A549 (cell line): ENCODE measurements at regions not wholly inside any gene's neighbourhood (a gene's known extent, or its start where the extent isn't known, plus 50 kb on each side); places are given as distances from the start of the nearest gene placed in this dataset.

Source experiments
- ATAC-seq, 2 experiments: fragments of 200-7000 bp in 1 of 2; fragments of >200 bp in 1 of 2; cut with Nextera tagmentation in 1 of 2; cut with Tn5 transposase in 1 of 2; 3 replicates each; pipeline versions ENCODE4 v1.8.0 to v1.9.1; 2018 to 2020; ENCODE audit warnings: mild to moderate bottlenecking in 1 of 2, moderate library complexity in 1 of 2
- CTCF ChIA-PET: fragments of 300-600 bp; sonication (Branson Sonifier 250); formaldehyde crosslinking; extraction: SDS; loops from one replicate; lab custom pipeline; 2021; ENCODE audit warnings: antibody characterized with exemption, inconsistent platforms; lab: Yijun Ruan, JAX
- POLR2A ChIA-PET: fragments of 350-600 bp; formaldehyde crosslinking; extraction: SDS; loops from one replicate; lab custom pipeline; 2021; ENCODE audit warnings: antibody characterized with exemption, inconsistent platforms; lab: Yijun Ruan, JAX
- DNase-seq, 2 experiments: peaks; one replicate each; pipeline versions ENCODE4 v3.0.0 to v3.0.0-alpha.2; 2011 to 2016; ENCODE audit warnings: low read depth in 1 of 2, low spot score in 1 of 2
- FAIRE-seq: peaks from 2 replicates; lab custom pipeline; 2011; peaks lifted over from hg19 to GRCh38; lab: Jason Lieb, UNC
- H3K27ac ChIP-seq, 2 experiments: fragments of >200 bp; sonication (Bioruptor Twin); formaldehyde crosslinking; 3 replicates each; pipeline ENCODE4 v1.5.1; 2016 to 2017
- H3K4me1 ChIP-seq: fragments of >200 bp; sonication (Bioruptor Twin); formaldehyde crosslinking; 3 replicates; pipeline ENCODE4 v1.6.1; 2016
- H3K4me2 ChIP-seq: fragments of >200 bp; sonication (Bioruptor Twin); formaldehyde crosslinking; 3 replicates; pipeline ENCODE4 v1.6.1; 2016
- H3K4me3 ChIP-seq: fragments of >200 bp; sonication (Bioruptor Twin); formaldehyde crosslinking; 3 replicates; pipeline ENCODE4 v1.5.1; 2016
- H3K9me3 ChIP-seq: fragments of >200 bp; sonication (Bioruptor Twin); formaldehyde crosslinking; 3 replicates; pipeline ENCODE4 v1.6.1; 2016
- ATOH8 ChIP-seq: fragments of 250-450 bp; sonication (Bioruptor Pico); IDR thresholded peaks from 2 replicates; pipeline ENCODE4 v1.5.0; 2020; ENCODE audit warnings: low read depth, mild to moderate bottlenecking, moderate library complexity
- BHLHE40 ChIP-seq: IDR thresholded peaks from 2 replicates; pipeline ENCODE4 v1.6.1; 2012; ENCODE audit warnings: low read depth, low read length, inconsistent platforms
- CBX2 ChIP-seq: fragments of 200-600 bp; sonication (generic); IDR thresholded peaks from 2 replicates; pipeline ENCODE4 v1.6.1; 2016; ENCODE audit warnings: low read depth, mild to moderate bottlenecking, borderline replicate concordance
- CEBPB ChIP-seq, 2 experiments: fragments of >200 bp in 1 of 2; sonication (Bioruptor Twin) in 1 of 2; formaldehyde crosslinking in 1 of 2; IDR thresholded peaks; 2 replicates each; pipeline ENCODE4 v1.6.1; 2012 to 2016
- CHD2 ChIP-seq: fragments of 150-350 bp; IDR thresholded peaks from 2 replicates; pipeline ENCODE4 v1.6.1; 2014; ENCODE audit warnings: low read length; ENCODE audit not compliant: partially characterized antibody
- EHMT2 ChIP-seq: fragments of 200-600 bp; sonication (generic); IDR thresholded peaks from 2 replicates; pipeline ENCODE4 v1.6.1; 2016; ENCODE audit warnings: antibody characterized with exemption, low read depth, mild to moderate bottlenecking, moderate library complexity
- EP300 ChIP-seq, 2 experiments: fragments of >200 bp; sonication (Bioruptor Twin); formaldehyde crosslinking; IDR thresholded peaks; 2 replicates in 1 of 2; 3 replicates in 1 of 2; pipeline ENCODE4 v1.6.1; 2016 to 2017
- FOXS1 ChIP-seq: fragments of 250-450 bp; sonication (Bioruptor Pico); IDR thresholded peaks from 2 replicates; pipeline ENCODE4 v1.5.0; 2020; ENCODE audit warnings: mild to moderate bottlenecking, moderate library complexity
- GATA3 ChIP-seq: IDR thresholded peaks from 2 replicates; pipeline ENCODE4 v1.6.1; 2012; ENCODE audit warnings: borderline replicate concordance
- HMGXB4 ChIP-seq: fragments of 250-450 bp; sonication (Bioruptor Pico); IDR thresholded peaks from 2 replicates; pipeline ENCODE4 v1.5.0; 2021; ENCODE audit warnings: mild to moderate bottlenecking, moderate library complexity, borderline replicate concordance
- HOXA7 ChIP-seq: fragments of 250-450 bp; sonication (Bioruptor Pico); IDR thresholded peaks from 2 replicates; pipeline ENCODE4 v1.5.0; 2020; ENCODE audit warnings: mild to moderate bottlenecking, moderate library complexity
- HOXB13 ChIP-seq: fragments of 250-450 bp; sonication (Bioruptor Pico); IDR thresholded peaks from 2 replicates; pipeline ENCODE4 v1.5.0; 2020; ENCODE audit warnings: low read depth, mild to moderate bottlenecking, moderate library complexity
- KDM1A ChIP-seq: fragments of 200-600 bp; sonication (generic); IDR thresholded peaks from 2 replicates; pipeline ENCODE4 v1.6.1; 2016; ENCODE audit warnings: low read depth, mild to moderate bottlenecking
- KDM5A ChIP-seq: fragments of 200-600 bp; sonication (generic); IDR thresholded peaks from 2 replicates; pipeline ENCODE4 v1.6.1; 2016; ENCODE audit warnings: antibody characterized with exemption, mild to moderate bottlenecking
- MAFK ChIP-seq: fragments of 450-650 bp; IDR thresholded peaks from 2 replicates; pipeline ENCODE4 v1.6.1; 2014; ENCODE audit not compliant: partially characterized antibody
- MAZ ChIP-seq: fragments of 150-350 bp; IDR thresholded peaks from 2 replicates; pipeline ENCODE4 v1.6.1; 2014; ENCODE audit warnings: antibody characterized with exemption, low read depth, low read length, borderline replicate concordance
- MYC ChIP-seq: IDR thresholded peaks from 2 replicates; pipeline ENCODE4 v1.6.1; 2012; ENCODE audit warnings: mild to moderate bottlenecking, inconsistent platforms, low read length, improper control_type of control experiment, borderline replicate concordance
- NFE2L2 ChIP-seq: fragments of 150-350 bp; conservative IDR thresholded peaks from 2 replicates; pipeline ENCODE4 v1.6.1; 2014; ENCODE audit warnings: low read length
- NR3C1 ChIP-seq: fragments of >200 bp; sonication (Bioruptor Twin); formaldehyde crosslinking; IDR thresholded peaks from 3 replicates; pipeline ENCODE4 v1.6.1; 2017
- PBX3 ChIP-seq: IDR thresholded peaks from 2 replicates; pipeline ENCODE4 v1.6.1; 2012
- PHF8 ChIP-seq: fragments of 200-600 bp; sonication (generic); IDR thresholded peaks from 2 replicates; pipeline ENCODE4 v1.6.1; 2016; ENCODE audit warnings: low read depth, mild to moderate bottlenecking, antibody characterized with exemption, moderate library complexity, borderline replicate concordance
- POLR2A ChIP-seq: IDR thresholded peaks from 2 replicates; pipeline ENCODE4 v1.6.1; 2012; ENCODE audit warnings: mild to moderate bottlenecking, low read length
- RARB ChIP-seq: fragments of 250-450 bp; sonication (Bioruptor Pico); IDR thresholded peaks from 2 replicates; pipeline ENCODE4 v1.8.0; 2021; ENCODE audit warnings: mild to moderate bottlenecking, moderate library complexity
- RCOR1 ChIP-seq: fragments of 150-350 bp; IDR thresholded peaks from 2 replicates; pipeline ENCODE4 v1.6.1; 2014; ENCODE audit warnings: antibody characterized with exemption, low read length, low read depth
- RFX5 ChIP-seq: fragments of 450-650 bp; IDR thresholded peaks from 2 replicates; pipeline ENCODE4 v1.7.1; 2014; ENCODE audit warnings: antibody characterized with exemption, mild to moderate bottlenecking, moderate library complexity
- RNF2 ChIP-seq: fragments of 200-600 bp; sonication (generic); IDR thresholded peaks from 2 replicates; pipeline ENCODE4 v1.6.1; 2016; ENCODE audit warnings: low read depth, mild to moderate bottlenecking, antibody characterized with exemption, moderate library complexity, borderline replicate concordance
- SMC3 ChIP-seq: fragments of >200 bp; sonication (Bioruptor Twin); formaldehyde crosslinking; IDR thresholded peaks from 3 replicates; pipeline ENCODE4 v1.6.1; 2018; ENCODE audit warnings: inconsistent platforms
- TFCP2L1 ChIP-seq: fragments of 250-450 bp; sonication (Bioruptor Pico); IDR thresholded peaks from 2 replicates; pipeline ENCODE4 v1.5.0; 2021; ENCODE audit warnings: mild to moderate bottlenecking
- ZC3H11A ChIP-seq: fragments of 450-650 bp; IDR thresholded peaks from 2 replicates; pipeline ENCODE4 v1.6.1; 2014; ENCODE audit warnings: antibody characterized with exemption, mild to moderate bottlenecking
- ZNF302 ChIP-seq: fragments of 250-450 bp; sonication (Bioruptor Pico); IDR thresholded peaks from 2 replicates; pipeline ENCODE4 v1.9.0; 2021; ENCODE audit warnings: inconsistent platforms, mild to moderate bottlenecking, moderate library complexity
- WGBS: methylation state at CpG from one replicate; pipeline ENCODE4 v1.1.6; 2017; ENCODE audit errors: missing lambda C conversion rate; 5-methylcytosine and 5-hydroxymethylcytosine counted together

GRCh38 chr6:119683031-119683430 lies 333.5 kb upstream of the MAN1A1 start:
- TF ChIP-seq CBX2 (no peak), NFE2L2 (no peak), RFX5 (no peak), HOXA7 (CRISPR knock-in tag) (no peak), TFCP2L1 (CRISPR knock-in tag) (no peak), EP300 (IDR thresholded peaks at IDR 0.05) (no peak), MAZ (no peak), RCOR1 (no peak), MAFK (no peak), ZC3H11A (no peak), HOXB13 (no peak), MYC (no peak), ZNF302 (CRISPR knock-in tag) (no peak), GATA3 (no peak), PHF8 (no peak), PBX3 (no peak), EHMT2 (no peak)
- H3K4me3 ChIP-seq = no peak overlapping the region
- DNase-seq = no peak
- H3K4me1 ChIP-seq = no peaks in the 10 kb centered on the region
- no peak for FAIRE-seq
- ATAC-seq = no peak
- no peak overlapping the region for H3K4me2 ChIP-seq
- no peak overlapping the region for H3K27ac ChIP-seq
- ChIA-PET POLR2A (no interaction called here), CTCF (no interaction called here)
- H3K9me3 ChIP-seq = no peaks in the 10 kb centered on the region
- 0% methylated on average over 2 of the region's 2 CpGs for WGBS

- ATAC-seq = no peak
- CTCF ChIA-PET = no interaction called here
- Histone ChIP-seq H3K9me3 (no peaks in the 10 kb centered on the region), H3K27ac (no peak overlapping the region), H3K4me1 (no peaks in the 10 kb centered on the region), H3K4me3 (no peak overlapping the region), H3K4me2 (no peak overlapping the region)
- no peak for FAIRE-seq
- TF ChIP-seq RNF2 = no peak
- TF ChIP-seq MAZ = no peak
- no peak for TF ChIP-seq SMC3
- TF ChIP-seq CEBPB (IDR thresholded peaks at IDR 0.05) = no peak
- no peak for TF ChIP-seq BHLHE40
- TF ChIP-seq NR3C1 = no peak
- no peak for TF ChIP-seq HOXA7 (CRISPR knock-in tag)
- TF ChIP-seq CHD2 = no peak
- POLR2A ChIA-PET = no interaction called here
- 0% methylated on average over 3 of the region's 3 CpGs for WGBS
- DNase-seq = no peak
Measured at GRCh38 chr6:119678961-119679360, 329.4 kb upstream of the MAN1A1 start.

GRCh38 chr6:119677384-119677783 lies 327.8 kb upstream of the MAN1A1 start:
- ChIA-PET CTCF (no interaction called here), POLR2A (no interaction called here)
- 7% methylated on average over 2 of the region's 2 CpGs for WGBS
- FAIRE-seq = no peak
- no peak for DNase-seq
- Histone ChIP-seq H3K9me3 (no peaks in the 10 kb centered on the region), H3K4me1 (no peaks in the 10 kb centered on the region), H3K4me2 (no peak overlapping the region), H3K27ac (no peak overlapping the region), H3K4me3 (no peak overlapping the region)
- no peak for ATAC-seq
- TF ChIP-seq ZNF302 (CRISPR knock-in tag) (no peak), HMGXB4 (CRISPR knock-in tag) (no peak), RFX5 (no peak), HOXB13 (no peak), ATOH8 (no peak), CBX2 (no peak), KDM1A (no peak), KDM5A (no peak), MAZ (no peak), RNF2 (no peak), FOXS1 (CRISPR knock-in tag) (no peak), EHMT2 (no peak), MAFK (no peak), POLR2A (no peak), RARB (no peak)
